ENCODE measurements at regions not wholly inside any gene's neighbourhood (a gene's known extent, or its start where the extent isn't known, plus 50 kb on each side); places are given as distances from the start of the nearest gene placed in this dataset.
"Not testable (repeated sequence)": the region's sequence is repeated elsewhere in the genome, so short reads cannot be mapped to it uniquely, and the experiment has no call there.

- no peak for ATAC-seq
- Mint-ChIP-seq H3K27ac (no peak overlapping the region), H3K36me3 (no peaks in the 10 kb centered on the region), H3K9me3 (peaks cover 4 to 6% of the 10 kb centered on the region in 2 donors)
- DNase-seq (ENCODE audit: low spot score in 2 of 2): no peak
These were observed 96.5 kb upstream of the LHX1 start for GRCh38 chr17:36840796-36841195.

DNA sequence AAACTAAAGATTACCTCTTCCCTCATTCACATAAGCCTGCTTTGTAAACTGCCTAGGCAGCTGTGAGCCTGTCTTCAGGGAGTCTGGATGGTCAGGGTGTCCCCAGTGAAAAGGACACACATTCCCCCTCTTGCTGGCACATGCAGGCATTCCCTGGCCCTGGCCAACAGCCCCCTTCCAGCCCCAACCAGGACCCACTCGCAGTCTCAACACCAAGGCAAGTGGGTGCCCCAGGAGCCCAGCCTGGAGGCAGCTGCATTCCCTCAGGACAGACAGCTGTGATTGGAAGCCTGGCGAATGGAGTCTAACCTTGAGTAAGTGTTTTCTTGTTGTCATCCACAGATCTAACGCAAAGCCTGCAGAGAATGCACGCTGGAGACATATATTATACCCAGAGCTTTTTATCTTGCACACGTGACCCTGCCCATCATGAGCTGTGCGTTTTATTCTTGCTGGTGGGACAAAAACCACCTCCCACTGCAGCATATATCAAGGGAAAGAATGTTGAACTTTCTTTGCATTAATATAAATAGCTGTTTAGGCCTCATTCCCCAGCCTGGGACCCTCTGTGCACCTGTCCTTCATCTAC, 95.0 kb upstream of the LHX1 start:
- peaks cover 4 to 6% of the 10 kb centered on the region in 2 donors for H3K9me3 Mint-ChIP-seq
- H3K36me3 Mint-ChIP-seq: no peaks in the 10 kb centered on the region
- no peak for ATAC-seq
- H3K27ac Mint-ChIP-seq: no peak overlapping the region
- no peak for DNase-seq (ENCODE audit: low spot score in 2 of 2)

DNA sequence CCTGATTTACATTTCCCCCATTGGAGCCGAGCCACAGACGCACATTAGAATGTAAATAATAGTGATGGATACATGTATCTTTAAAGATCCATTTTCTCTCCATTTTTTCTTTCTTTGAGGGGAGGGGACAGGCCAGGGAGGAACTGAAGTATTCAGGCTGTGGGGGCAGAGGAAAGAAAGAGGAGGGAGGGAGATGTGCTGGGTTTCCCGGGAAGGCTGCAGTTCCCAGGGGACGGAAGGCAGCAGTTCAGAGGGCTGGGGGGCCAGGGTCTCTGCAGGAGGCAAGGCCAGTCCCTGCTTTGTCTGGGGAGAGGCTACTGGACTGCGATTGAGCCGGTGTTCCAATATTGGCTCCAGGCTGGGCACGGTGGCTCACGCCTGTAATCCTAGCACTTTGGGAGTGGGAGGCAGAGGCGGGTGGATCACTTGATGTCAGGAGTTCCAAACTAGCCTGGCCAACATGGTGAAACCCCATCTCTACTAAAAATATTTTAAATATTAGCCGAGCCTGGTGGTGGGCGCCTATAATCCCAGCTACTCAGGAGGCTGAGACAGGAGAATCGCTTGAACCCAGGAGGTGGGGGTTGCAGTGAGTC, 94.2 kb upstream of the LHX1 start:
- Mint-ChIP-seq H3K27ac (no peak overlapping the region), H3K36me3 (no peaks in the 10 kb centered on the region), H3K9me3 (peaks cover 4 to 6% of the 10 kb centered on the region in 2 donors)
- ATAC-seq (no peak), DNase-seq (ENCODE audit: low spot score in 2 of 2) (no peak)

DNA sequence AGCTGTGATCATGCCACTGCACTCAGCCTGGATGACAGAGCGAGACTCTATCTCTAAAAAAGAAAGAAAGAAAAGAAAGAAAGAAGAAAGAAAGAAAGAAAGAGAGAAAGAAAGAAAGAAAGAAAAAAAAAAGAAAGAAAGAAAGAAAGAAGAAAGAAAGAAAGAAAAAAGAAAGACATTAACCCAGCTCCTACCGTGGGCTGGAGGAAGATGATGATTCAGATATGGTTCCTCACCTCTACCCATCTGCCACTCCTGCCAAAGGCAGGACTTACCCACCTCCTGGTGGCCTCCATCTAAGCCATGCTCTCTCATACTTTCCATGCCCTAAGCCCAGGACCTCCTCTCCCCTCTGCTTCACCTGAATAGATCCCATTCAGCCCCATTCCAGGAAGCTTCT, 93.3 kb upstream of the LHX1 start:
- DNase-seq (ENCODE audit: low spot score in 2 of 2) (no peak), ATAC-seq (peak in 1 of 2 donors; percentile 83)
- Mint-ChIP-seq H3K27ac (no peak overlapping the region), H3K36me3 (no peaks in the 10 kb centered on the region), H3K9me3 (peaks cover 4 to 6% of the 10 kb centered on the region in 2 donors)

DNA sequence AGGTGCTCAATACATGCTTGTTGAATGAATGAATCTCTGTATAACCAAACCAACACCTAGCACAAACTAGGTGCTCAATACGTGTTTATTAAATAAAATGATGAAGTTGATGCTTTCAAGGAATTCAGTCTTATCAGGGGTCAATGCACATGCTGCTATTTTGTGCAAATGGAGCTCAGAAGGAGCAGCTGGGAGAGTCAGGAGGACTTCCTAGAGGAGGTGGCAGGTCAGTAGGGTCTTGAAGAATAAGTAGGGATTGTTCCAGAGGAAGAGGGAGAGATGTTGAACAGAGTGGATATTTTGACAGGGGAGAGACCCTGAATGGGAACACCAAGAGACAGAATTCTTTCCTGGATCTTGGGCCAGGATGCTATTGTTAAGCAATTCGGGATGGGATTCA, 92.7 kb upstream of the LHX1 start:
- H3K9me3 Mint-ChIP-seq: peaks cover 4 to 6% of the 10 kb centered on the region in 2 donors
- ATAC-seq (no peak), DNase-seq (ENCODE audit: low spot score in 2 of 2) (no peak)
- H3K36me3 Mint-ChIP-seq: no peaks in the 10 kb centered on the region
- H3K27ac Mint-ChIP-seq: no peak overlapping the region

DNA sequence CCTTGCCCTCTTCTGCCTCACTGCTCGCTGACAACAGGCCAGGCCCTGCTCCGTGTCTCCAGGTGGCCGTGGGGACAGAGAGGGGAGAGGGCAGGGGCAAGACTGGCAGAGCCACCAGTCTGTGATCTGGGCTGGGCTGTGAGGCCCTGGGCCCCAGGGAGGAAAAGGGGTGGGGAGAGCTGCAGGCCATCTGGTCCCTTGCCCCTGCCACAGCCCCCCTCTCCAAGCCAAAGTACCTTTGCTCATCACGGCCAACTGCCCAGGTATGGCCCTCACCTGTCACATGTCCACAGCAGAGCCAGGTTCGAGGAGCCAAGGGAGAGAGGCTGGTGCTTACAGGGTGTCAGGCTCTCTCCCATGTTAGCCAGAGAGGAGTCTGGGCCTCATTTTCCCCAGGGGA, 91.4 kb upstream of the LHX1 start:
- peak overlapping the region in 1 of 2 donors; percentile 22 for H3K27ac Mint-ChIP-seq
- H3K9me3 Mint-ChIP-seq: peaks cover 4 to 5% of the 10 kb centered on the region in 2 donors
- no peaks in the 10 kb centered on the region for H3K36me3 Mint-ChIP-seq

DNA sequence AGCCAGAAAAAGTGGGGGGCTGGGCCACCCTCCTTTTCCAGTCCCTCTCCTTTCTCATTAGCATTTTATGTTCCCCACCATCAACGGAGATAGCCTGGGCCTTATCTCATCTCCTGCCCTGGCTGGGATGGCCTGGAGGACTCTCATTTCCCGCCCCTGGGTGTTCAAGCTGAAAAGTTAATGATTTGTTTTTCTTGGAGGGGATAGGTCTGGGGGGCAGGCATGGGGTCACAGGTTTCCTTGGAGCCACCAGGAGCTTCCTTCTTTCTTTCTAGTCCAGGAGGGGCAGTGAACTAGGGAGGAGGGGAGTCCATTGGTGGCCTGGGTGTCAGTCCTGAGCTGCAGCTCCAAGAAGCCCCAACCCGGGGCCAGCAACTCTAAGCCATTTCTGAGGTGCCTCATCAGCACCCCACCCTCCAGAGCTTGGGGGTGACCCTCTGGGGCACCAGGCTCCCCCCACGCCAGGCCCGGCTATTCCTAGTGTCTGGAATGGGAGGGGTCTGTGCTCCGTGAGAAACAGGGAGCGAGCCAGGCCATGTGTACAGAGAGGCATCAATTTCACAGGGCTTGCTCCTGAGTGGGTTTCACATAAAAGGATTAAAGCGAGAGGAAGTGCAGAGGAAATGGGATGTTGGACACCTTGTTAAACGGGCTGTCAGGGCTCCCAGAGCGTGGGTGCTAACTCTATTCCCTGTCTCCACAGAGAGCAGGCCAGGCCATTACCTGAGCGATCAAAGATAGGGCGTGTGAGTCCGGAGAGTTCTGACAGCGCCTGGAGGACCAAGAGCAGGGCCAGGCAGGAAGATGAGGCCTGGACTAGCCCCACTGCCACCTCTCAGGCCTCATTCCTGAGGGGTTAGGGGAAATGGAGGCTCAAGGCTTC, 90.6 kb upstream of the LHX1 start:
- peak overlapping the region in 1 of 2 donors; percentile 22 for H3K27ac Mint-ChIP-seq
- ATAC-seq (no peak), DNase-seq (ENCODE audit: low spot score in 2 of 2) (no peak)
- no peaks in the 10 kb centered on the region for H3K36me3 Mint-ChIP-seq
- no peaks in the 10 kb centered on the region for H3K9me3 Mint-ChIP-seq

More for the DNA sequence above, 91.4 kb upstream of the LHX1 start:
- DNase-seq (ENCODE audit: low spot score in 2 of 2) (no peak), ATAC-seq (no peak)

DNA sequence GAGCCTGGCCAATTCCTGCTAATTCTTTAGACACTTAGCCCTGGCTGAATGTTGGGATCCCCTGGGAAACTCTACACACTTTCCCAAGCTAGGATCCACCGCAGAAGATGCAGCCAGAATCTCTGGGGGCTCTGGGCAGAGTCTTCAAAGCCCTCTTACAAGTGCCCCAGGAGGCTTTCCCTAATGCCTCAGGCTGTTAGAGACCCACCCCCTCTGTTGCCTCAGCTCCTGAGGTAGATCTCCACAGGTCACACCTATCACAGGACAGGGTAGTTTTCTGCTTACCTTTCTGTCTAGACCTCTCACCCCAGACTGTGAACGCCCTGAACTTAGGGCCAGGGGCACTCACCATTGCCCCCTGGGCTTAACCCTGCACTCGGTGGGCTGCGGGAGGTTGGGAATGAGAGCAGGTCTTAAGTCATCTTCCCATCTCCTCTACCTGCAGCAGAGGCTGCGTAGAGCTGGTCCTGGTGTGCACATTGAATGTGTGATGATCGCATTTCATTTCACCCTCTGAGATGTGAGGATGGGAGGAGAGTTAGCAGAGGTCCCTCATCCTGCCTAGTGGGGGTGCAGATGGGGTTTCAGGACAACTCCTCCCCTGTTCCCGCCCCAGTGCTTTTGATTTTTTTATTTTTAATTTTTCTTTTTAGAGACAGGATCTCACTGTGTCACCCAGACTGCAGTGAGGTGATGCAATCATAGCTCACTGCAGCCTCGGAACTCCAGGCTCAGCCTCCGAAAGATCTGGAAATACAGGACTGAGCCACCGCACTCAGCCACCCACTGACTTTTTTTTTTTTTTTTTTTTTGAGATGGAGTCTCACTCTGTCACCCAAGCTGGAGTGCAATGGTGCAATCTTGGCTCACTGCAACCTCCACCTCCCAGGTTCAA, 89.0 kb upstream of the LHX1 start:
- DNase-seq (ENCODE audit: low spot score in 2 of 2): no peak
- Mint-ChIP-seq H3K27ac (no peak overlapping the region), H3K36me3 (no peaks in the 10 kb centered on the region), H3K9me3 (no peaks in the 10 kb centered on the region)
- no peak for ATAC-seq

GRCh38 chr17:36849020-36849419, 88.3 kb upstream of the LHX1 start:
- not testable (repeated sequence) for H3K27ac Mint-ChIP-seq; DNase-seq (ENCODE audit: low spot score in 2 of 2); ATAC-seq; H3K36me3 Mint-ChIP-seq; H3K9me3 Mint-ChIP-seq

DNA sequence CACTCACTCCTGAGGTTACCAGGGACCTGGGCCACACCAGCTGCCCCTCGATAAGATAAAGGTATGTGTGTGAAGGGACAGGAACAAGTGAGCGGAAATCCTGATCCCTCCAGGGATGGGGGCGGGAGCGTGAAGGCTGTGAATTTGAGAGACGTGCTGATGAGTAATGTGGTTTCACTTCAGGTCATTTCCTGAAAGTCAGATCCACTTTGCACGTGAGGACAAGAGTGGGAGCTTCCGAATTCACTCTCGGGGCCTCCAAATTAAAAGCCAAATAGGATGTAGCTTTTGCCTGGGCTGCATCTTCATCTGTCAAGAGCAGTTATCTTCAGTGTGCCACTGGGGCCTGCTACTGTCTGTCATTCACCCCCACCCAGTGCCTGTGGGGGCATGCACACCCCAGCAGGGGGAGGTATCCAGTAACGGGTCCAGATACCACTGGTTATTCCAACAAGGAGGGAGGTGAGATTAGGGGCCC, 87.4 kb upstream of the LHX1 start:
- peak; percentile 83 to 84 for ATAC-seq
- Mint-ChIP-seq H3K9me3 (no peaks in the 10 kb centered on the region), H3K36me3 (no peaks in the 10 kb centered on the region), H3K27ac (peak overlapping the region; percentile 68 to 82)
- peak; percentile 39 to 69 for DNase-seq (ENCODE audit: low spot score in 2 of 2)

- Mint-ChIP-seq H3K27ac (peak overlapping the region; percentile 68 to 82), H3K9me3 (no peaks in the 10 kb centered on the region), H3K36me3 (no peaks in the 10 kb centered on the region)
- ATAC-seq (peak; percentile 67 to 79), DNase-seq (ENCODE audit: low spot score in 2 of 2) (peak in 1 of 2 donors; percentile 9)
These were observed 86.5 kb upstream of the LHX1 start for GRCh38 chr17:36850790-36851189.

DNA sequence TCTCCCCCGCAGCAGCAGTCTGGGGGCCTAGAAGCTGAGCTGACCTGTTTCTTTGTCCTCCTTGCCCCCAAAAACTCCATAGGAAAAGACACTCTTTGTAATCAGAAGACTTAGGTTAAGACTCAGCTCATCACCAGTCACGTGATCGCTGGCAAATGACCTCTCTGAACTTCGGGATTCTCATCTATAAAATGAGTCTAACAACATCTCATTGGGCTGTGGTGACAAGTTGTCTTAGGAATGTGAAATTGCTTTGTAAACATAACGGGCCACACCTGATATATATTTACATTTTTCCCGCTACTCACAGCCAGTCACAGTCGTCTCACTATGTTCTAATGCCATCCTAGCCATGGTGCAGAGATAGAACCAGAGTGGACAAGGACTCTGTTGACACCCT, 86.0 kb upstream of the LHX1 start:
- H3K9me3 Mint-ChIP-seq: no peaks in the 10 kb centered on the region
- H3K27ac Mint-ChIP-seq: peak overlapping the region in 1 of 2 donors; percentile 82
- no peak for ATAC-seq
- H3K36me3 Mint-ChIP-seq: no peaks in the 10 kb centered on the region
- DNase-seq (ENCODE audit: low spot score in 2 of 2): no peak

DNA sequence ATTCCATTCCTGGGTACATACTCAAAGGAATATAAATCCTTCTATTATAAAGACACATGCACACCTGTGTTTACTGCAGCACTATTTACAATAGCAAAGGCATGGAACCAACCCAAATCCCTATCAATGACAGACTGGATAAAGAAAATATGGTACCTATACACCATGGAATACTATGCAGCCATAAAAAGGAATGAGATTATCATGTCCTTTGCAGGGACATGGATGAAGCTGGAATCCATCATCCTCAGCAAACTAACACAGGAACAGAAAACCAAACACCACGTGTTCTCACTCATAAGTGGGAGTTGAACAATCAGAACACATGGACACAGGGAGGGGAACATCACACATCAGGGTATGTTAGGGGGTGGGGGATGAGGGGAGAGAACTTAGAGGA, 84.8 kb upstream of the LHX1 start:
- not testable (repeated sequence) for DNase-seq (ENCODE audit: low spot score in 2 of 2); H3K9me3 Mint-ChIP-seq; H3K36me3 Mint-ChIP-seq; ATAC-seq
- H3K27ac Mint-ChIP-seq: peak overlapping the region; percentile 50 to 86

GRCh38 chr17:36854982-36855381, 82.3 kb upstream of the LHX1 start:
- H3K9me3 Mint-ChIP-seq: no peaks in the 10 kb centered on the region
- DNase-seq (ENCODE audit: low spot score in 2 of 2) (no peak), ATAC-seq (no peak)

GRCh38 chr17:36855459-36855858, 81.8 kb upstream of the LHX1 start:
- no peak for DNase-seq (ENCODE audit: low spot score in 2 of 2)
- no peak overlapping the region for H3K27ac Mint-ChIP-seq
- no peaks in the 10 kb centered on the region for H3K36me3 Mint-ChIP-seq
- no peak for ATAC-seq
- H3K9me3 Mint-ChIP-seq: no peaks in the 10 kb centered on the region

More at GRCh38 chr17:36854982-36855381, 82.3 kb upstream of the LHX1 start:
- no peaks in the 10 kb centered on the region for H3K36me3 Mint-ChIP-seq
- H3K27ac Mint-ChIP-seq: no peak overlapping the region

DNA sequence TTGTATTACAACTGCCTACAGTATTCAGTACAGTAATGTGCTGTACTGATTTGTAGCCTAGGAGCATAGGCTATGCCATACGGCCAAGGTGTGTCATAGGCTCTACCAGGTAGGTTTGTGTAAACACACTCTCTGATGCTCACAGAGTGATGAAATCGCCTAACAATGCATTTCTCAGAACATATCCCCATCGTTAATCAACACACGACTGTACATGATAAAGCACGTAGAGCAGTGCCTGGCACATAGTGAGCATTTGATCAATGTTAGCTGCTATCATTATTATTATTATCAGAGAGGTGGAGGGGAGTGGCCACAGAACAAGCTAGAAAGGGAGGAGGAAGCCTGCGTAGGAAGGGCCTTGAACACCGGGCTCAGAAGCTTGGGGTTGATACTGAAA, 81.1 kb upstream of the LHX1 start:
- ATAC-seq (no peak), DNase-seq (ENCODE audit: low spot score in 2 of 2) (no peak)
- Mint-ChIP-seq H3K36me3 (no peaks in the 10 kb centered on the region), H3K27ac (no peak overlapping the region), H3K9me3 (no peaks in the 10 kb centered on the region)
